IMR-90 (cell line): ENCODE measurements at regions not wholly inside any gene's neighbourhood (a gene's known extent, or its start where the extent isn't known, plus 50 kb on each side); places are given as distances from the start of the nearest gene placed in this dataset.

Experiments used
- CEBPB ChIP-seq: IDR thresholded peaks from 2 replicates; pipeline ENCODE4 v1.6.1; 2012; ENCODE audit warnings: low read depth, low read length, improper control_type of control experiment
- MAFK ChIP-seq: IDR thresholded peaks from 2 replicates; pipeline ENCODE4 v1.6.1; 2012; ENCODE audit warnings: low read depth, low read length, improper control_type of control experiment
- NFE2L2 ChIP-seq: fragments of 150-350 bp; IDR thresholded peaks from 2 replicates; pipeline ENCODE4 v1.6.1; 2016; ENCODE audit warnings: low read depth, mild to moderate bottlenecking, low read length
- POLR2A ChIP-seq: IDR thresholded peaks from 2 replicates; pipeline ENCODE4 v1.6.1; 2012; ENCODE audit warnings: mild to moderate bottlenecking, low read depth, low read length
- RAD21 ChIP-seq: IDR thresholded peaks from 2 replicates; pipeline ENCODE4 v1.6.1; 2012; ENCODE audit warnings: low read length, improper control_type of control experiment
- RFX5 ChIP-seq: IDR thresholded peaks from 2 replicates; pipeline ENCODE4 v1.8.0; 2012; ENCODE audit warnings: low read depth, mild to moderate bottlenecking, low read length, moderate library complexity
- TF ChIP-seq, protein P1 (sequence below): conservative IDR thresholded peaks from 2 replicates; pipeline ENCODE4 v1.5.1; 2012; ENCODE audit warnings: mild to moderate bottlenecking, low read depth, low read length, improper control_type of control experiment

DNA sequence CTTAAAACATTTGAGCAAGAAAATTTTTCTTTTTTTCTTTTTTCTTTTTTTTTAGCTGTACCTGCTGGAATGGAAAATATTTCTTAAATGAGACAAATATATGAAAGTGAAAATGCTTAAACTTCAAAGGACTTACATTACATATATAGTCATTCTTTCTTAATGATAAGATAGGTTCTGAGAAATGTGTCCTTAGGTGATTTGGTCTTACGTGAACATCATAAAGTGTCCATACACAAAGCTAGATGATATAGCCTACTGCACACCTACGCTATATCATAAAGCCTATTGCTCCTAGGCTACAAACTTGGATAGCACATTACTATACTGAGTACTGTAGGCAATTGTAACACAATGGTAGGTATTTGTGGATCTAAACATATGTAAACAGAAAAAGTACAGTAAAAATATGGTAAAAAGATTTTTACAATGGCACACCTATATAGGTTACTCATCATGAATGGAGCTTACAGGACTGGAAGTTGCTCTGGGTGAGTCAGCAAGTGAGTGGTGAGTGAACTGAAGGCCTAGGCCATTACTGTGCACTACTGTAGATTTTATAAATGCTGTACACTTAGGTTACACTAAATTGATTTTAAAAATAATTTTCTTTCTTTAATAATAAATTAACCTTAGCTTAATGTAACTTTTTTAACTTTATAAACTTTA lies 54.6 kb downstream of the RPP21 start:
- TF ChIP-seq, protein P1, sequence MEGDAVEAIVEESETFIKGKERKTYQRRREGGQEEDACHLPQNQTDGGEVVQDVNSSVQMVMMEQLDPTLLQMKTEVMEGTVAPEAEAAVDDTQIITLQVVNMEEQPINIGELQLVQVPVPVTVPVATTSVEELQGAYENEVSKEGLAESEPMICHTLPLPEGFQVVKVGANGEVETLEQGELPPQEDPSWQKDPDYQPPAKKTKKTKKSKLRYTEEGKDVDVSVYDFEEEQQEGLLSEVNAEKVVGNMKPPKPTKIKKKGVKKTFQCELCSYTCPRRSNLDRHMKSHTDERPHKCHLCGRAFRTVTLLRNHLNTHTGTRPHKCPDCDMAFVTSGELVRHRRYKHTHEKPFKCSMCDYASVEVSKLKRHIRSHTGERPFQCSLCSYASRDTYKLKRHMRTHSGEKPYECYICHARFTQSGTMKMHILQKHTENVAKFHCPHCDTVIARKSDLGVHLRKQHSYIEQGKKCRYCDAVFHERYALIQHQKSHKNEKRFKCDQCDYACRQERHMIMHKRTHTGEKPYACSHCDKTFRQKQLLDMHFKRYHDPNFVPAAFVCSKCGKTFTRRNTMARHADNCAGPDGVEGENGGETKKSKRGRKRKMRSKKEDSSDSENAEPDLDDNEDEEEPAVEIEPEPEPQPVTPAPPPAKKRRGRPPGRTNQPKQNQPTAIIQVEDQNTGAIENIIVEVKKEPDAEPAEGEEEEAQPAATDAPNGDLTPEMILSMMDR, result no peak
- no peak for TF ChIP-seq POLR2A
- TF ChIP-seq CEBPB, result no peak
- TF ChIP-seq NFE2L2, result no peak
- TF ChIP-seq RFX5, result no peak
- no peak for TF ChIP-seq RAD21
- TF ChIP-seq MAFK, result no peak
